GM10847 (cell line): ENCODE measurements at regions not wholly inside any gene's neighbourhood (a gene's known extent, or its start where the extent isn't known, plus 50 kb on each side); places are given as distances from the start of the nearest gene placed in this dataset.

Experiments used
- POLR2A ChIP-seq: IDR thresholded peaks from 2 replicates; pipeline ENCODE4 v1.6.1; 2011; ENCODE audit not compliant: insufficient read length; ENCODE audit errors: extremely low read depth

GRCh38 chr3:72529081-72529480 is 319.2 kb downstream of the SHQ1 start:
- TF ChIP-seq POLR2A, result no peak

GRCh38 chr3:72523429-72524151 is 324.7 kb downstream of the SHQ1 start:
- TF ChIP-seq POLR2A, result no peak

- no peak for TF ChIP-seq POLR2A
Measured at GRCh38 chr3:72520690-72521308, 327.4 kb downstream of the SHQ1 start.

- no peak for TF ChIP-seq POLR2A
Measured at GRCh38 chr3:72519946-72520604, 328.2 kb downstream of the SHQ1 start.

- TF ChIP-seq POLR2A, result no peak
Measured at GRCh38 chr3:72517921-72518424, 330.3 kb downstream of the SHQ1 start.

- TF ChIP-seq POLR2A, result no peak
Measured at GRCh38 chr3:72517336-72517735, 330.9 kb downstream of the SHQ1 start.

GRCh38 chr3:72516361-72516760 is 331.9 kb downstream of the SHQ1 start:
- no peak for TF ChIP-seq POLR2A

- no peak for TF ChIP-seq POLR2A
Measured at GRCh38 chr3:72515941-72516340, 332.3 kb downstream of the SHQ1 start.

GRCh38 chr3:72515281-72515680 is 333.0 kb downstream of the SHQ1 start:
- TF ChIP-seq POLR2A, result no peak

- TF ChIP-seq POLR2A, result no peak
Measured at GRCh38 chr3:72510247-72510646, 338.0 kb downstream of the SHQ1 start.

- TF ChIP-seq POLR2A, result no peak
Measured at GRCh38 chr3:72505539-72506405, 342.5 kb downstream of the SHQ1 start.

GRCh38 chr3:72496051-72496670 is 352.1 kb downstream of the SHQ1 start:
- no peak for TF ChIP-seq POLR2A

GRCh38 chr3:72494626-72495025 is 353.6 kb downstream of the SHQ1 start:
- no peak for TF ChIP-seq POLR2A

GRCh38 chr3:72494130-72494529 is 354.1 kb downstream of the SHQ1 start:
- TF ChIP-seq POLR2A, result no peak

GRCh38 chr3:72492240-72492639 is 356.0 kb downstream of the SHQ1 start:
- no peak for TF ChIP-seq POLR2A

GRCh38 chr3:72490688-72491435 is 357.4 kb downstream of the SHQ1 start:
- TF ChIP-seq POLR2A, result no peak
